PFSK-1 (cell line): ENCODE measurements at regions not wholly inside any gene's neighbourhood (a gene's known extent, or its start where the extent isn't known, plus 50 kb on each side); places are given as distances from the start of the nearest gene placed in this dataset.

Experiments used
- FOXP2 ChIP-seq: optimal IDR thresholded peaks from 2 replicates; pipeline ENCODE3; 2011; ENCODE audit warnings: borderline replicate concordance, control low read depth, inconsistent platforms; ENCODE audit not compliant: insufficient read depth; ENCODE audit errors: extremely low read length, extremely low read depth
- POLR2AphosphoS5 ChIP-seq: IDR thresholded peaks from 2 replicates; pipeline ENCODE4 v1.6.1; 2012; ENCODE audit warnings: low read depth, mild to moderate bottlenecking, control low read depth, low read length, moderate library complexity
- SIN3A ChIP-seq: IDR thresholded peaks from 2 replicates; pipeline ENCODE4 v1.6.1; 2012; ENCODE audit warnings: mild to moderate bottlenecking, low read length, moderate library complexity, borderline replicate concordance; ENCODE audit not compliant: insufficient read depth
- TAF1 ChIP-seq: IDR thresholded peaks from 2 replicates; pipeline ENCODE4 v1.6.1; 2012; ENCODE audit warnings: low read length, control low read depth, borderline replicate concordance; ENCODE audit not compliant: insufficient read depth
- TF ChIP-seq, protein P1 (sequence below), 2 experiments: IDR thresholded peaks; 2 replicates each; pipeline versions ENCODE4 v1.6.1 to v1.8.0; 2011 to 2012; ENCODE audit warnings: low read depth in 2 of 2, low read length in 2 of 2, control low read depth in 1 of 2, inconsistent platforms in 1 of 2, mild to moderate bottlenecking in 1 of 2, moderate library complexity in 1 of 2; ENCODE audit not compliant: insufficient read depth in 1 of 2

DNA sequence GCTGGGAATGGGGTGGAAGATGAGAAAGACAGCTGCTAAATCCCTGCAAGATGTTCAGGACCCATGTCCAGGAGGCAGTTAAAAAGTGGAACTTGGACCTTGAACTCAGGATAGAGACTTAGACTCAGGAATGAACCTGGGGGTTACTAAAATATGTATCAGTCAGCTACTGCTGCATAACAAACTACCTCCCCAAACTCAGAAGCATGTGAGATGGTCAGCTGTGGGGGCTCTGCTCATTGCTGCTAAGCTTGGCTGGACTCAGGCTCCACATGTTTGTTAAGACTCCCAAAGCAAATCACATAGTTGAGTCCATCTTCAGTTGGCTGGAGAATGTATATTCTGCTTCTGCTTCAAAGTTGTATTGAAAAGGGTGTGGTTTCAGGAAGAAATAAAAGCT is 61.4 kb upstream of the COPS8 start:
- TF ChIP-seq FOXP2 (no peak), TAF1 (no peak), POLR2AphosphoS5 (no peak), SIN3A (no peak)
- TF ChIP-seq, protein P1, sequence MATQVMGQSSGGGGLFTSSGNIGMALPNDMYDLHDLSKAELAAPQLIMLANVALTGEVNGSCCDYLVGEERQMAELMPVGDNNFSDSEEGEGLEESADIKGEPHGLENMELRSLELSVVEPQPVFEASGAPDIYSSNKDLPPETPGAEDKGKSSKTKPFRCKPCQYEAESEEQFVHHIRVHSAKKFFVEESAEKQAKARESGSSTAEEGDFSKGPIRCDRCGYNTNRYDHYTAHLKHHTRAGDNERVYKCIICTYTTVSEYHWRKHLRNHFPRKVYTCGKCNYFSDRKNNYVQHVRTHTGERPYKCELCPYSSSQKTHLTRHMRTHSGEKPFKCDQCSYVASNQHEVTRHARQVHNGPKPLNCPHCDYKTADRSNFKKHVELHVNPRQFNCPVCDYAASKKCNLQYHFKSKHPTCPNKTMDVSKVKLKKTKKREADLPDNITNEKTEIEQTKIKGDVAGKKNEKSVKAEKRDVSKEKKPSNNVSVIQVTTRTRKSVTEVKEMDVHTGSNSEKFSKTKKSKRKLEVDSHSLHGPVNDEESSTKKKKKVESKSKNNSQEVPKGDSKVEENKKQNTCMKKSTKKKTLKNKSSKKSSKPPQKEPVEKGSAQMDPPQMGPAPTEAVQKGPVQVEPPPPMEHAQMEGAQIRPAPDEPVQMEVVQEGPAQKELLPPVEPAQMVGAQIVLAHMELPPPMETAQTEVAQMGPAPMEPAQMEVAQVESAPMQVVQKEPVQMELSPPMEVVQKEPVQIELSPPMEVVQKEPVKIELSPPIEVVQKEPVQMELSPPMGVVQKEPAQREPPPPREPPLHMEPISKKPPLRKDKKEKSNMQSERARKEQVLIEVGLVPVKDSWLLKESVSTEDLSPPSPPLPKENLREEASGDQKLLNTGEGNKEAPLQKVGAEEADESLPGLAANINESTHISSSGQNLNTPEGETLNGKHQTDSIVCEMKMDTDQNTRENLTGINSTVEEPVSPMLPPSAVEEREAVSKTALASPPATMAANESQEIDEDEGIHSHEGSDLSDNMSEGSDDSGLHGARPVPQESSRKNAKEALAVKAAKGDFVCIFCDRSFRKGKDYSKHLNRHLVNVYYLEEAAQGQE (IDR thresholded peaks at IDR 0.05; ENCODE audit: insufficient read depth in 1 of 2, low read depth in 2 of 2, low read length in 2 of 2) = no peak
